CD14-positive monocyte (primary cell): ENCODE measurements at regions not wholly inside any gene's neighbourhood (a gene's known extent, or its start where the extent isn't known, plus 50 kb on each side); places are given as distances from the start of the nearest gene placed in this dataset.

Source experiments
- DNase-seq, 3 donors: peaks; one replicate each; pipeline ENCODE4 v3.0.0-alpha.2; 2011 to 2022
- H2AFZ ChIP-seq: 2 replicates; pipeline ENCODE4 v1.6.0; 2012; ENCODE audit warnings: mild to moderate bottlenecking, low read depth, low read length, inconsistent platforms; ENCODE audit not compliant: insufficient read depth, poor library complexity, severe bottlenecking
- H3K27ac ChIP-seq, 2 donors: 1 replicate in 1 of 2; 2 replicates in 1 of 2; pipeline ENCODE4 v1.5.1; 2012 to 2013; ENCODE audit warnings: low read length in 2 of 2, control low read depth in 1 of 2, inconsistent platforms in 1 of 2, low read depth in 1 of 2, mild to moderate bottlenecking in 1 of 2
- H3K27me3 ChIP-seq, 2 donors: one replicate each; pipeline versions ENCODE4 v1.6.0 to v1.6.1; 2011 to 2013; ENCODE audit warnings: low read length in 2 of 2; ENCODE audit not compliant: control insufficient read depth in 2 of 2, insufficient read depth in 2 of 2
- H3K36me3 ChIP-seq, 2 donors: replicated peaks in 1 of 2; 1 replicate in 1 of 2; 2 replicates in 1 of 2; pipeline versions ENCODE4 v1.5.1 to v1.6.1; 2012 to 2013; ENCODE audit warnings: low read length in 2 of 2, control low read depth in 1 of 2, inconsistent platforms in 1 of 2, mild to moderate bottlenecking in 1 of 2; ENCODE audit not compliant: insufficient read depth in 2 of 2, control insufficient read depth in 1 of 2
- H3K4me1 ChIP-seq, 2 donors: 1 replicate in 1 of 2; 2 replicates in 1 of 2; pipeline versions ENCODE4 v1.5.1 to v1.6.1; 2012 to 2013; ENCODE audit warnings: low read length in 2 of 2, control low read depth in 1 of 2, inconsistent platforms in 1 of 2, mild to moderate bottlenecking in 1 of 2, moderate library complexity in 1 of 2; ENCODE audit not compliant: insufficient read depth in 2 of 2, control insufficient read depth in 1 of 2
- H3K4me2 ChIP-seq: replicated peaks from 2 replicates; pipeline ENCODE3; 2012; ENCODE audit warnings: low read length, moderate library complexity, mild to moderate bottlenecking; ENCODE audit not compliant: poor library complexity, severe bottlenecking; ENCODE audit errors: extremely low read depth
- H3K4me3 ChIP-seq, 3 experiments: fragments of 200-600 bp in 1 of 3; sonication (generic) in 1 of 3; replicated peaks in 1 of 3; 1 replicate in 2 of 3; 2 replicates in 1 of 3; pipeline ENCODE4 v1.5.1; 2011 to 2013; ENCODE audit warnings: low read length in 3 of 3, mild to moderate bottlenecking in 3 of 3, control low read depth in 2 of 3, low read depth in 2 of 3, inconsistent platforms in 1 of 3, moderate library complexity in 1 of 3
- H3K79me2 ChIP-seq: 2 replicates; pipeline ENCODE4 v1.6.0; 2012; ENCODE audit warnings: mild to moderate bottlenecking, control low read depth, inconsistent platforms, low read length, moderate library complexity; ENCODE audit not compliant: insufficient read depth
- H3K9ac ChIP-seq: 2 replicates; pipeline ENCODE4 v1.6.0; 2017; ENCODE audit warnings: low read length, mild to moderate bottlenecking; ENCODE audit not compliant: insufficient read depth, poor library complexity, severe bottlenecking
- H3K9me3 ChIP-seq, 2 donors: replicated peaks in 1 of 2; 1 replicate in 1 of 2; 2 replicates in 1 of 2; pipeline versions ENCODE4 v1.5.1 to v1.6.1; 2012 to 2013; ENCODE audit warnings: low read length in 2 of 2, control low read depth in 1 of 2; ENCODE audit not compliant: control insufficient read depth in 1 of 2, insufficient read depth in 1 of 2
- H4K20me1 ChIP-seq: 2 replicates; pipeline ENCODE4 v1.6.0; 2012; ENCODE audit warnings: mild to moderate bottlenecking, low read length, control low read depth, moderate library complexity; ENCODE audit not compliant: insufficient read depth
- H3K27ac Mint-ChIP-seq, 7 donors: one replicate each; pipeline ENCODE4 v1.8.0; 2020; ENCODE audit warnings: mild to moderate bottlenecking in 7 of 7, mixed read lengths in 7 of 7, moderate library complexity in 6 of 7, inconsistent platforms in 2 of 7
- H3K27me3 Mint-ChIP-seq, 3 donors: one replicate each; pipeline ENCODE4 v1.8.0; 2021 to 2022; ENCODE audit warnings: low read depth in 3 of 3, mild to moderate bottlenecking in 3 of 3, mixed read lengths in 3 of 3, moderate library complexity in 3 of 3, inconsistent platforms in 1 of 3
- H3K36me3 Mint-ChIP-seq, 2 donors: one replicate each; pipeline ENCODE4 v1.8.0; 2020; ENCODE audit warnings: mixed read lengths in 2 of 2, inconsistent platforms in 1 of 2, mild to moderate bottlenecking in 1 of 2
- H3K4me1 Mint-ChIP-seq: one replicate; pipeline ENCODE4 v1.8.0; 2020; ENCODE audit warnings: mild to moderate bottlenecking, mixed read lengths
- H3K4me3 Mint-ChIP-seq, 2 donors: one replicate each; pipeline ENCODE4 v1.8.0; 2020; ENCODE audit warnings: mild to moderate bottlenecking in 2 of 2, mixed read lengths in 2 of 2, moderate library complexity in 1 of 2
- H3K9me3 Mint-ChIP-seq, 7 donors: one replicate each; pipeline ENCODE4 v1.8.0; 2020 to 2022; ENCODE audit warnings: mixed read lengths in 7 of 7, mild to moderate bottlenecking in 6 of 7, moderate library complexity in 6 of 7, inconsistent platforms in 2 of 7
- WGBS: methylation state at CpG from one replicate; pipeline ENCODE4 v1.1.5; 2013; ENCODE audit warnings: missing lambda C conversion rate; ENCODE audit not compliant: insufficient coverage; 5-methylcytosine and 5-hydroxymethylcytosine counted together
- intact Hi-C, 2 donors: fragments of 100-400 bp; cut with micrococcal nuclease; formaldehyde crosslinking; loops; one replicate each; pipeline versions ENCODE4 v1.15.0 to v1.15.1; 2023
- TF ChIP-seq, protein P1 (sequence below): fragments of 200-600 bp; IDR thresholded peaks from one replicate; pipeline ENCODE4 v1.8.0; 2022; ENCODE audit warnings: antibody characterized with exemption, mild to moderate bottlenecking

DNA sequence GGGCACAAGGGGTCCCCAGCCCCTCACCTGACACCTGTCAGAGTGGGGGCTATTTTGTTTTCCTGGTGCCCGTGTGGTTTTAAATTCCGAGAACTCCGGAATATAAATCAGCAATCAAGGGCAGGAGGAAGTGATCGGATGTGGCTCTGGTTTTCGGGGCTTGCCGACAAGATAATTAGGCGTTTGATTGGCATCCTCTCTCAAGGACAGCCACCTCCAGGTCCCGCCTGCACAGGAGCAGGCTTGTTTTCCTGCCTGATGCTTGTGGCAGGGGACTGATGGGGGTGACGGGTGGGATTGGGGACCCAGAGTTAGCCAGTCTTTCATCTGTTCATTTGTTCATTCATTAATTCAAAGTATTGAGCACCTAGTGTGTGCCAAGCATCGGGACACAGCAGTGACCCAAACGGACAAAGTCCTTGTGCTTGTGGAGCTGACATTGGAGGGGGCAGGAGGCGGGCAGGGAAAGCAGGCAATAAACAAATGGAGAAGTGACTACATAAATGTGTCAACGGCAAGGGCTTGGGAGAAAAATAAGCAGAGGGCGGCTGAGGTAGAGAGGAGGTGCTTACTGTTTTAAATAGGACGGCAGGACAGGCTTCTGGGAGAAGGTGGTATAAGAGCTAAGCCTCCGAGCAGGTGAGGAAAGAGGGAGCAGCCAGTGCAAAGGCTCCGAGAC is 166.5 kb downstream of the PHETA1 start:
- WGBS: 45% methylated on average over 13 of the region's 17 CpGs
- peak overlapping the region in 1 of 7 donors; percentile 50 for H3K27ac Mint-ChIP-seq

DNA sequence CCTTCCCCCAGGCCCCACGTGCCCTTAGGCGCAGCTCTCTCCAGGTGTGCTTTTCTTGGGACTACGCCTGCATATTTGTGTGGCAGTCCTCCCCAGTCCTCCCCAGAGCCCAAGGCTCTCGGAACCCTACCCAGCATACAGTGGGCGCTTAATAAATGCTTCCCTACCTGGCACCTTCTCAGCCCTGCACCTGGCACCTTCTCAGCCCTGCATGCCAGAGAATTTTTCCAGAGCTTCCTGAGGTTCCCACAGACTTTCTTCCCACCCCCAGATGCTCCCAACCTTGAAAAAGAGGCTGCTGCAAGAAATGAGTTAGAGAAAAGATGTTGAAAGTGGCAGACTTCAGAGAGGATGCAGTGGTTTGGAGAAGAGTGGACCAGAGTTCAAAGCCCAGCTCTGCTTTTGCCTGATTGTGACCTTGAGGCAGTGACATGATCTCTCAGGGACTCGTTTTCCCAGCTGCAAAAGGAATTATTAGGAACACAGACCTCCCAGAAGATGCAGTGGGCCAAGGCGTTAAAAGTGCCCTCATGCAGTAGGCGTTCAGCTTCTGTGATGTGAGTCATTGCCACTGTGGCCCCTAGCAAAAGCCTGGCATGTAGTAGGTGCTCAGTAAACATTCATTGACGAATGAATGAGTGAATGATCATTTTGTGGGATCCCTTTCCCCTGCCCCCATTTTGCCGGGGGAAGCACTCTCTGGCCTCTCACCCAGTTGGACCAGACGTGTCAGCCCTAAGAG is 167.2 kb downstream of the PHETA1 start:
- Mint-ChIP-seq H3K36me3 (no peaks in the 10 kb centered on the region), H3K9me3 (no peaks in the 10 kb centered on the region), H3K27ac (no peak overlapping the region), H3K4me1 (peaks cover 44% of the 10 kb centered on the region), H3K4me3 (no peak overlapping the region), H3K27me3 (peaks cover 3 to 13% (median 8%) of the 10 kb centered on the region in 3 donors)
- 77% methylated on average over 9 of the region's 11 CpGs for WGBS
- Histone ChIP-seq H3K79me2 (no peaks in the 10 kb centered on the region), H2AFZ (no peak overlapping the region), H3K9me3 (no peaks in the 10 kb centered on the region), H3K36me3 (no peaks in the 10 kb centered on the region), H3K9ac (no peak overlapping the region), H3K4me2 (no peak overlapping the region), H3K27ac (no peak overlapping the region), H3K27me3 (no peaks in the 10 kb centered on the region), H4K20me1 (no peaks in the 10 kb centered on the region), H3K4me3 (no peak overlapping the region), H3K4me1 (peaks cover 13 to 19% of the 10 kb centered on the region in 2 donors)
- intact Hi-C loops: no loop called here
- no peak for DNase-seq
- TF ChIP-seq, protein P1, sequence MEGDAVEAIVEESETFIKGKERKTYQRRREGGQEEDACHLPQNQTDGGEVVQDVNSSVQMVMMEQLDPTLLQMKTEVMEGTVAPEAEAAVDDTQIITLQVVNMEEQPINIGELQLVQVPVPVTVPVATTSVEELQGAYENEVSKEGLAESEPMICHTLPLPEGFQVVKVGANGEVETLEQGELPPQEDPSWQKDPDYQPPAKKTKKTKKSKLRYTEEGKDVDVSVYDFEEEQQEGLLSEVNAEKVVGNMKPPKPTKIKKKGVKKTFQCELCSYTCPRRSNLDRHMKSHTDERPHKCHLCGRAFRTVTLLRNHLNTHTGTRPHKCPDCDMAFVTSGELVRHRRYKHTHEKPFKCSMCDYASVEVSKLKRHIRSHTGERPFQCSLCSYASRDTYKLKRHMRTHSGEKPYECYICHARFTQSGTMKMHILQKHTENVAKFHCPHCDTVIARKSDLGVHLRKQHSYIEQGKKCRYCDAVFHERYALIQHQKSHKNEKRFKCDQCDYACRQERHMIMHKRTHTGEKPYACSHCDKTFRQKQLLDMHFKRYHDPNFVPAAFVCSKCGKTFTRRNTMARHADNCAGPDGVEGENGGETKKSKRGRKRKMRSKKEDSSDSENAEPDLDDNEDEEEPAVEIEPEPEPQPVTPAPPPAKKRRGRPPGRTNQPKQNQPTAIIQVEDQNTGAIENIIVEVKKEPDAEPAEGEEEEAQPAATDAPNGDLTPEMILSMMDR: no peak

More for the DNA sequence above, 166.5 kb downstream of the PHETA1 start:
- Mint-ChIP-seq H3K36me3 (no peaks in the 10 kb centered on the region), H3K27me3 (peaks cover 3 to 12% (median 8%) of the 10 kb centered on the region in 3 donors), H3K4me1 (peaks cover 36% of the 10 kb centered on the region), H3K4me3 (peak overlapping the region in 1 of 2 donors; percentile 32), H3K9me3 (peaks cover 0 to 2% (median 0%) of the 10 kb centered on the region in 7 donors)
- H3K36me3 ChIP-seq: no peaks in the 10 kb centered on the region
- no peak overlapping the region for H2AFZ ChIP-seq
- no peaks in the 10 kb centered on the region for H3K9me3 ChIP-seq
- H3K4me2 ChIP-seq: no peak overlapping the region
- TF ChIP-seq, protein P1: no peak
- no peak overlapping the region for H3K4me3 ChIP-seq
- intact Hi-C loops: no loop called here
- H3K27ac ChIP-seq: no peak overlapping the region
- H3K79me2 ChIP-seq: no peaks in the 10 kb centered on the region
- H4K20me1 ChIP-seq: no peaks in the 10 kb centered on the region
- no peak overlapping the region for H3K9ac ChIP-seq
- no peaks in the 10 kb centered on the region for H3K27me3 ChIP-seq
- peaks cover 6 to 12% of the 10 kb centered on the region in 2 donors for H3K4me1 ChIP-seq
- DNase-seq: no peak
